Kidney capillary endothelial cell (primary cell): ENCODE measurements at regions not wholly inside any gene's neighbourhood (a gene's known extent, or its start where the extent isn't known, plus 50 kb on each side); places are given as distances from the start of the nearest gene placed in this dataset.

ENCODE experiments used
- DNase-seq: peaks from one replicate; pipeline ENCODE4 v3.0.0-alpha.2; 2018; ENCODE audit warnings: low spot score

DNA sequence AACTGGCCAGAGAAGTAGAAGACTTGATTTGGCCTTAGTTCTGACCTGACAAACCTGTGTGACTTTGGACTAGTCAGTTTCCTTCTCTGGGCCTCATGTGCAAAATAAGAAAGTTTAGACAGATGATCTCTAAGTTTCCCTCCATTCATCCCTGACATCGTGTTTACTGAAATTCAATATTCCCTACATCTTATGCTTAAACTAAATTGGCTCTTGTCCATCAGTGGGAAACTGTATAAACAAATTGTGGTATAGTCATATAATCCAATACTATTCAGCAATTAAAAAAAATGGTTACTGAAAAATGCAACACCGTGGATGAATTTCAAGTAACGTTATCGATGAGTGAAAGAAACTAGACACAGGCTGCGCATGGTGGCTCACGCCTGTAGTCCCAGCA lies 64.4 kb upstream of the HRH1 start:
- DNase-seq, result no peak

DNA sequence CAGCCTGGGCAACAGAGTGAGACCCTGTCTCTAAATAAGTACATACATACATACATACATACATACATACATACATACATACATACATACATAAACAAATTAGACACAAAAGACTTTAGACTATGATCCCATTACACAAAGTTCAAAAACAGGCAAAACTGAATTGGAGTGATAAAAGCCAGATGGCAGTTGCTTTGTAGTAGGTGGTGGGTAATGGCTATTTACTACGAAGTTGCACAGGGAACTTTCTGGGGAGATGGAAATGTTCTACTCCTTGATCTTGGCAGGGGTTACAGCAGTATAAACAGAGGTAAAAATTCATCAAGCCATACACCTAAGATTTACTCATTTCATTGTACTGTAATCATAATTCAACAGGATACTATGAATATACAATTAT lies 63.7 kb upstream of the HRH1 start:
- no peak for DNase-seq

DNA sequence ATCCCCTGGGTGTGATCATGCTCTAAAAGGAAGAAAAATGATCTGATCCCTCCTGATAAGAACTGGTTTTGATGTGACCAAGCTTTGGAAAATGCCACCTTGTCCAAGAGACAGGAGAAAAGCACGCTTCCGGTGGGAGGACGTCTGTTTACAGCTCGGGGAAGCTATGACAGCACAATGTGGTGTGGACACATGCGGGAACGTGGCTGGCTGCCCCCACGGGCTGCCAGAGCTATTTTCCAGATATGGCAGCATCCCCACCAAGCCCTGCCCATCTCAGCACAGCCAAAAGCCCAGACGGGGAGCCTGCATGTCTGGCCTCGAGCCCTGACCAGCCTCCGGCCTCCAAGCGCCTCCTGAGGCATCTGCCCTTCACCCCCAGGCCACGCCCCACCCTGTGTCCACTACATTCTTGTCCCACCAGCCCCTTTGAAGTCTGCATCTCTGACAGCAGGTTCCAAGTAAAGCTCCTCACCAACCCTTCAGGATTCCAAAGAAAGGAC lies 63.2 kb upstream of the HRH1 start:
- no peak for DNase-seq

DNA sequence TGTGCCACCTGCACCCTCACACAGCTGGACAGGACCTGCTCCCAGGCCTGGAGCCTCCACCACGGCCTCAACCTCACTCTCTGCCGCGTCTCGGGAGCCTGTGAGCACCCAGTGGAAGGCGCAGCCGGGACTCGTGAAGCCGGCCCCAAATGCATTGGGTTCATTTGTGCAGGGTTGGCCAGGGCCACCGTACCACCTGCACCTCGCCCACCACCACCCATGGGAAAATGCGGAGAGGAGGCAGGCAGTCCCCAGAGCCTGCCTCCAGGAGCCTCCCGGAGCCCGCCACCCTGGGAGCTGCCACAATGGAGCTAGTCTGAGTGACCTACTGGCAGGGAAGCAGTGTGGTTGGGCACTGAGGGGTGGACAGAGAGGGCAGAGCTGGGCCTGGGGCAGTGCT lies 62.5 kb upstream of the HRH1 start:
- DNase-seq, result no peak

DNA sequence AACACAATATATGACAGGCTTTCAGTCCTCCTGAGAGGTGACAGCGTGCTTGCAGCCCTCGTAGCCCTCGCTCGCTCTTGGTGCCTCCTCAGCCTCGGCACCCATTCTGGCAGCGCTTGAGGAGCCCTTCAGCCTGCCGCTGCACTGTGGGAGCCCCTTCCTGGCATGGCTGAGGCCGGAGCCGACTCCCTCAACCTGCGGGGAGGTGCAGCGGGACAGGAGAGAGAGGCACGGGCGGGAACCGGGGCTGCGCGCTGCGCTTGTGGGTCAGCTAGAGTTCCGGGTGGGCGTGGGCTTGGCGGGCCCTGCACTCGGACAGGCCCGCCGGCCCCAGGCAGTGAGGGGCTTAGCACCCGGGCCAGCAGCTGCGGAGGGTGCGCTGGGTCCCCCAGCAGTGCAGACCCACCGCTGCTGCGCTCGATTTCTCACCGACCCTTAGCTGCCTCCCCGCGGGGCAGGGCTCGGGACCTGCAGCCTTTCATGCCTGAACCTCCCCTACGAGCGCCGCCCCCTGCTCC lies 60.4 kb upstream of the HRH1 start:
- no peak for DNase-seq

DNA sequence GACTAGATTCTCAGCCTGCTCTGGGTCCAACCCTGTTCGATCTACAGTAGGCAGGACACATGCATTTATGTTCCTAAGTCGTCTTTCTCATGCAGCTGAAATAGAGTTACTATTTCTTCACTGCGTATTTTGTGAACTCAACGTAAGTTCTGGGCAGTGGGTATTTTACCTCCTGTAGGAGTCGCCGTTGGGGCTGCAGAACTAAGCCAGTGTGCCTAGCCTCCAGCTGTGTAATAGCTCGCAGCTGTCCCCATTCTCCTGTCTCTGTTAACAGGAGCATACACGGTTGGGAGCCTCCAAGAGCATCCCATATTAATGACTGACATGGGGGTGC lies 58.4 kb upstream of the HRH1 start:
- no peak for DNase-seq

DNA sequence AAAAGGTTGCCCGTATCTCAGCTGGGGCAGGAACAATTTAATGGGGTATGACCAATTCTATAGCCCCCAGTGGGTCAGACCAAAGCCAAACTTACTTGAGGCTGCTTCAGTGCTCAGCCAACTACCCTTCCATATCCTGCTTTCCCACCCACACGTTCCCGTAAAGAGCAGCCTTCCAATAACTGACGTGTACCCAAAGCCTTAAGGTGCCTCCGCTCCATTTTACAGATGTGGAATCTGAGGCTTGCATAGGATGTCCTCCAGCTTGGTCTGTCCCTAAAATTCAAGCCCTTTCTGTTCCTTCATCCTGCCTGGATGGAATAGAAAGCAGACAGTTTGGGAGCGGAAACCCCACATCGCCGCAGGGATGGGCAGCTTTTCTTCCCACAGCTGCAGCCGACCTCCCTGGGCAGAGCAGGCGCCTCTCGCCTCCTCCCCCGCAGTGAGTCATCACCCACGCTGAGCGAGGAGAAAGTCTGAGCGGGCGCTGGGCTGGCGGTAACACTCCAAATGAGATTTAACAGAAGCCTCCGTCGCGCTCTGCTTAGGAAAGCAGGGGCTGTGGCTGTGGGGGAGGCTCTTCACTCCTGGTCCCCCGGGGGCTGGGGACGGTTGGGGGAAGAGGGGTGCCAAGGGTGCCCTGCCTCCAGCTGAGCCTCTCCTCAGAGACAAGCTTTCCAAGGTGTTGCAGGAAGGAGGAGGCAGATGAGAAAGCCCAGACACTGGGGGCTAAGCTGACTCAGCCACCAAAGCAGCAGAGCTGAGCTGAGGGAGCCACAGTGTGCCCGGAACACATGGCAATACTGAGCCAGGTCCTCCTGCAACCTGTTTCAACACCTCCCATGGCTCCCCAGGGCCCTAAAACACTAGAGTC lies 57.8 kb upstream of the HRH1 start:
- peak; percentile 80 for DNase-seq

DNA sequence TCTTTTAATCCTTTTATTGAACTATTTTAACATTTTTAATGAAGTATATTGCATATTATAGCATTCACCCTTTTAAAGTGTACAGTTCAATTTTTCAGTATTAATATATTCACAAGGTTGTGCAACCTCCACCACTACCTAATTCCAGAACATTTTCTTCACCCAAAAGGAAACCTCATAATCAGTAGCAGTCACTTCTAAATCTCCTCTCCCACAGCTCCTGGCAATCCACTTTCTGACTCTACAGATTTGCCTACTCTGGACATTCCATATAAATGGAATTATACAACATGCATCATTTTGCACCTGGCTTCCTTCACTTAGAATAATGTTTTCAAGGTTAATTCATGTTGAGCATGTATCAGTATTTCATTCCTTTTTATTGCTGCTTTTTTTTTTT lies 55.0 kb upstream of the HRH1 start:
- no peak for DNase-seq
